ENCODE measurements at regions not wholly inside any gene's neighbourhood (a gene's known extent, or its start where the extent isn't known, plus 50 kb on each side); places are given as distances from the start of the nearest gene placed in this dataset.

DNA sequence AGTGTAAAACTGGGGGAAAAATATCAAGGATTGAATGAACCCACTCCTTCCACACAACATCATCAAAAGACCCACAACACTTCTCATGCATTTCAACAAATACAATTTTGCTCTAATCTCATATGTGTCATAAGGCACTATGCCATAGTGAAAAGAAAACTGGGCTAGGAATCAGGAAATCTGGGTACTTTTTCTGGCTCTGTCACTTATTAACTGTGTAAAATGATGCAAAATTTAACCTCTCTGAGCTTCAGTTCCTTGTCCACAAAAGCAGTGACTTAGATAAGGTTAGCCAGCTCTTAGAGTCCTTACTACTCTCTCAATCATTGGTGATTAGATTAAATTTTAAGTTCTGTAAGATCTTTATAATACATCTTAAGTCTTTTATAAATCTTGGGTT lies 250.5 kb upstream of the SOX5 start:
- Histone ChIP-seq H3K4me3 (replicated peaks in 1 of 2; ENCODE audit: low read depth in 1 of 2, low read length in 2 of 2) (no peak overlapping the region), H3K36me3 (ENCODE audit: control insufficient read depth in 1 of 2, insufficient read depth in 2 of 2, low read length in 2 of 2) (no peaks in the 10 kb centered on the region), H3K9me2 (ENCODE audit: insufficient read depth) (no peaks in the 10 kb centered on the region), H3K27ac (ENCODE audit: low read depth, low read length) (no peak overlapping the region), H2AFZ (ENCODE audit: low read depth, low read length, poor library complexity, severe bottlenecking) (no peak overlapping the region), H3K27me3 (ENCODE audit: insufficient read depth, low read length) (no peaks in the 10 kb centered on the region), H3K4me2 (ENCODE audit: low read length) (no peak overlapping the region), H3K9me3 (ENCODE audit: control insufficient read depth in 1 of 2, insufficient read depth in 1 of 2, low read depth in 1 of 2, low read length in 2 of 2) (peaks cover 4 to 18% of the 10 kb centered on the region in 2 experiments; a peak in 2 of 4 replicates), H3K9ac (ENCODE audit: low read length) (no peak overlapping the region), H3K4me1 (ENCODE audit: control insufficient read depth in 1 of 2, insufficient read depth in 2 of 2, low read length in 2 of 2) (no peaks in the 10 kb centered on the region), H4K20me1 (ENCODE audit: insufficient read depth) (no peaks in the 10 kb centered on the region), H3K79me2 (ENCODE audit: insufficient read depth, low read length) (no peaks in the 10 kb centered on the region)
- no peak for ATAC-seq
- intact Hi-C loops (cut with micrococcal nuclease), result no loop called here
- RAD21 ChIA-PET (ENCODE audit: low non-redundant PET in 1 of 2, low total read pairs in 2 of 2, uncharacterized antibody in 2 of 2, unreplicated experiment in 2 of 2), result no interaction called here
- TF ChIP-seq ELF1 (IDR thresholded peaks at IDR 0.05; ENCODE audit: borderline replicate concordance, low read depth), result no peak
- no peak for TF ChIP-seq YY1 (IDR thresholded peaks at IDR 0.05; ENCODE audit: extremely low read depth, insufficient replicate concordance, low read depth, low read length)
- no peak for TF ChIP-seq SRF (IDR thresholded peaks at IDR 0.05; ENCODE audit: low read depth)
- TF ChIP-seq EZH2 (IDR thresholded peaks at IDR 0.05), result no peak
- no peak for TF ChIP-seq JUND (IDR thresholded peaks at IDR 0.05)
- CTCF ChIA-PET, result no interaction called here
- no peak for DNase-seq (ENCODE audit: low read depth, low spot score)
- no TSS peak for BruUV-seq (replicated peaks)
- POLR2A ChIA-PET, result no interaction called here

DNA sequence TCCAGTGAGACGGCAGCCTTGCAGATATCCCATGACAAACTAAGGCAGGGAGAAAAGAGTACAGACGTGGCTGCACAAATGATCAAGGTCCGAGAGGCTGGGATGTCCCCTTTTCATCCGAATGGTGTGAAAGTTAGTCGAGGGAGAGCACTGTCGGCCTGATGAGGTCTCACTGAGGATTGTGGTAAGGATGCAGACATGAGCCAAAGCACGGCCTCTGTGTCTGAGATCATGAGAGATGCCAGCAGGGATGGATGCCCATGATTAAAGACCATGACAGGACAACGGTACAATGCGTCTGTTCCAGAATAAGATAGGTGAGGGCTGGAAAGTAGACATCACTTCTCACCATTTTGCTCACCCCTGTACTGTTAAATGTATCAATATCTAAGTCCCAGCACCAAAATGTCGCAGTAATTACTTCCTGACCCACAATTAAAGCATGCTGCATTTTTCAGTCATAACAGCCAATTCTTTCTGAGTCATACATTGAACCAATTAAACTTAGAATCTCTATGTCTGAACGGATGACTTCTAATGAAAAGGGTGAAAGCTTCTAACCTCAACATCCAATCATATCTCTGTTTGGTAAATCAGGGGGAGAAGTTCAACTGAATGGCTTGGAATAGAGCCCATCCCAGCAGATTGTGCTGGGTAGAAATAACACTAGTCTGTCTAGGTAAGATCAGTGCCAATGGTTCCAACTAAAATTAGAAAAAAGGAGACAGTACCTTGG lies 249.6 kb upstream of the SOX5 start:
- Histone ChIP-seq H3K4me3 (replicated peaks in 1 of 2; ENCODE audit: low read depth in 1 of 2, low read length in 2 of 2) (no peak overlapping the region), H4K20me1 (ENCODE audit: insufficient read depth) (no peaks in the 10 kb centered on the region), H3K9ac (ENCODE audit: low read length) (no peak overlapping the region), H3K9me2 (ENCODE audit: insufficient read depth) (no peaks in the 10 kb centered on the region), H3K4me1 (ENCODE audit: control insufficient read depth in 1 of 2, insufficient read depth in 2 of 2, low read length in 2 of 2) (no peaks in the 10 kb centered on the region), H3K79me2 (ENCODE audit: insufficient read depth, low read length) (no peaks in the 10 kb centered on the region), H3K36me3 (ENCODE audit: control insufficient read depth in 1 of 2, insufficient read depth in 2 of 2, low read length in 2 of 2) (no peaks in the 10 kb centered on the region), H3K27me3 (ENCODE audit: insufficient read depth, low read length) (no peaks in the 10 kb centered on the region), H3K4me2 (ENCODE audit: low read length) (no peak overlapping the region), H3K27ac (ENCODE audit: low read depth, low read length) (no peak overlapping the region), H2AFZ (ENCODE audit: low read depth, low read length, poor library complexity, severe bottlenecking) (no peak overlapping the region), H3K9me3 (ENCODE audit: control insufficient read depth in 1 of 2, insufficient read depth in 1 of 2, low read depth in 1 of 2, low read length in 2 of 2) (peaks cover 4 to 22% of the 10 kb centered on the region in 2 experiments; a peak in 2 of 4 replicates)
- intact Hi-C loops (cut with micrococcal nuclease), result no loop called here
- TF ChIP-seq, protein P1, sequence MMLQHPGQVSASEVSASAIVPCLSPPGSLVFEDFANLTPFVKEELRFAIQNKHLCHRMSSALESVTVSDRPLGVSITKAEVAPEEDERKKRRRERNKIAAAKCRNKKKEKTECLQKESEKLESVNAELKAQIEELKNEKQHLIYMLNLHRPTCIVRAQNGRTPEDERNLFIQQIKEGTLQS (IDR thresholded peaks at IDR 0.05), result no peak
- TF ChIP-seq POLR2A (IDR thresholded peaks at IDR 0.05; ENCODE audit: borderline replicate concordance, extremely low read depth, insufficient read depth, insufficient read length), result no peak
- no peak for TF ChIP-seq SIN3A (IDR thresholded peaks at IDR 0.05; ENCODE audit: low read depth)
- TF ChIP-seq EGR1 (IDR thresholded peaks at IDR 0.05; ENCODE audit: low read depth), result no peak
- TF ChIP-seq SRF (IDR thresholded peaks at IDR 0.05; ENCODE audit: low read depth), result no peak
- TF ChIP-seq POLR2AphosphoS5 (IDR thresholded peaks at IDR 0.05; ENCODE audit: low read depth, low read length), result no peak
- no peak for TF ChIP-seq RAD21 (IDR thresholded peaks at IDR 0.05; ENCODE audit: low read depth)
- TF ChIP-seq, protein P2, sequence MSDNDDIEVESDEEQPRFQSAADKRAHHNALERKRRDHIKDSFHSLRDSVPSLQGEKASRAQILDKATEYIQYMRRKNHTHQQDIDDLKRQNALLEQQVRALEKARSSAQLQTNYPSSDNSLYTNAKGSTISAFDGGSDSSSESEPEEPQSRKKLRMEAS (IDR thresholded peaks at IDR 0.05), result no peak
- no peak for TF ChIP-seq EZH2phosphoT487 (IDR thresholded peaks at IDR 0.05; ENCODE audit: borderline replicate concordance)
- TF ChIP-seq, protein P3, sequence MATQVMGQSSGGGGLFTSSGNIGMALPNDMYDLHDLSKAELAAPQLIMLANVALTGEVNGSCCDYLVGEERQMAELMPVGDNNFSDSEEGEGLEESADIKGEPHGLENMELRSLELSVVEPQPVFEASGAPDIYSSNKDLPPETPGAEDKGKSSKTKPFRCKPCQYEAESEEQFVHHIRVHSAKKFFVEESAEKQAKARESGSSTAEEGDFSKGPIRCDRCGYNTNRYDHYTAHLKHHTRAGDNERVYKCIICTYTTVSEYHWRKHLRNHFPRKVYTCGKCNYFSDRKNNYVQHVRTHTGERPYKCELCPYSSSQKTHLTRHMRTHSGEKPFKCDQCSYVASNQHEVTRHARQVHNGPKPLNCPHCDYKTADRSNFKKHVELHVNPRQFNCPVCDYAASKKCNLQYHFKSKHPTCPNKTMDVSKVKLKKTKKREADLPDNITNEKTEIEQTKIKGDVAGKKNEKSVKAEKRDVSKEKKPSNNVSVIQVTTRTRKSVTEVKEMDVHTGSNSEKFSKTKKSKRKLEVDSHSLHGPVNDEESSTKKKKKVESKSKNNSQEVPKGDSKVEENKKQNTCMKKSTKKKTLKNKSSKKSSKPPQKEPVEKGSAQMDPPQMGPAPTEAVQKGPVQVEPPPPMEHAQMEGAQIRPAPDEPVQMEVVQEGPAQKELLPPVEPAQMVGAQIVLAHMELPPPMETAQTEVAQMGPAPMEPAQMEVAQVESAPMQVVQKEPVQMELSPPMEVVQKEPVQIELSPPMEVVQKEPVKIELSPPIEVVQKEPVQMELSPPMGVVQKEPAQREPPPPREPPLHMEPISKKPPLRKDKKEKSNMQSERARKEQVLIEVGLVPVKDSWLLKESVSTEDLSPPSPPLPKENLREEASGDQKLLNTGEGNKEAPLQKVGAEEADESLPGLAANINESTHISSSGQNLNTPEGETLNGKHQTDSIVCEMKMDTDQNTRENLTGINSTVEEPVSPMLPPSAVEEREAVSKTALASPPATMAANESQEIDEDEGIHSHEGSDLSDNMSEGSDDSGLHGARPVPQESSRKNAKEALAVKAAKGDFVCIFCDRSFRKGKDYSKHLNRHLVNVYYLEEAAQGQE (IDR thresholded peaks at IDR 0.05; ENCODE audit: low read depth), result no peak
- RAD21 ChIA-PET (ENCODE audit: low non-redundant PET in 1 of 2, low total read pairs in 2 of 2, uncharacterized antibody in 2 of 2, unreplicated experiment in 2 of 2), result no interaction called here
- BruUV-seq (replicated peaks), result no TSS peak
- CTCF ChIA-PET, result no interaction called here
- DNase-seq (ENCODE audit: low read depth, low spot score), result no peak
- POLR2A ChIA-PET, result no interaction called here
- no peak for ATAC-seq

Measured in HCT116 (cell line).